ENCODE measurements at regions not wholly inside any gene's neighbourhood (a gene's known extent, or its start where the extent isn't known, plus 50 kb on each side); places are given as distances from the start of the nearest gene placed in this dataset.
"Not testable (repeated sequence)": the region's sequence is repeated elsewhere in the genome, so short reads cannot be mapped to it uniquely, and the experiment has no call there.

DNA sequence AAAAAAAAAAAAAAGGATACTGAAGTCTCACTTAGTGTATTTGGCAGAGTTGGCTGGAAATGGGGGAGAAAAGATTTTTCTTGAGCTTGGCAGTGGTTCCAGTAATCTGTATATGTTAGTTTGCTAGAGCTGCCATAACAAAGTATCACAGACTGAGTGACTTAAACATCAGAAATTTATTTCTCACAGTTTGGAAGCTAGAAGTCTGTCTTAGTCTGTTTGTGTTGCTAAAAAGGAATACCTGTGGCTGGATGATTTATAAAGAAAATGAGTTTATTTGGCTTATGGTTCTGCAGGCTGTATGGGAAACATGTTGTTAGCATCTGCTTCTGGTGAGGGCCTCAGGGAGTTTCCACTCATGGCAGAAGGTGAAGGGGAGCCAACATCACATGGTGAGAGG, 89.6 kb upstream of the CEP78 start:
- no peak for DNase-seq (ENCODE audit: low read depth, low spot score)
- no peak overlapping the region for H3K27ac ChIP-seq
- no peak overlapping the region for H3K9ac ChIP-seq (ENCODE audit: insufficient read length)
- H3K4me3 ChIP-seq, result no peak overlapping the region
- TF ChIP-seq EZH2 (IDR thresholded peaks at IDR 0.05), result no peak
- TF ChIP-seq FOXP2 (optimal IDR thresholded peaks at IDR 0.05; ENCODE audit: control extremely low read depth, extremely low read length, insufficient read depth), result no peak
- no peak for TF ChIP-seq POLR2AphosphoS5 (IDR thresholded peaks at IDR 0.05; ENCODE audit: borderline replicate concordance, low read depth, low read length)
- no peaks in the 10 kb centered on the region for H3K36me3 ChIP-seq (ENCODE audit: insufficient read depth, low read length)
- no peaks in the 10 kb centered on the region for H3K9me3 ChIP-seq (ENCODE audit: low read depth, low read length)

DNA sequence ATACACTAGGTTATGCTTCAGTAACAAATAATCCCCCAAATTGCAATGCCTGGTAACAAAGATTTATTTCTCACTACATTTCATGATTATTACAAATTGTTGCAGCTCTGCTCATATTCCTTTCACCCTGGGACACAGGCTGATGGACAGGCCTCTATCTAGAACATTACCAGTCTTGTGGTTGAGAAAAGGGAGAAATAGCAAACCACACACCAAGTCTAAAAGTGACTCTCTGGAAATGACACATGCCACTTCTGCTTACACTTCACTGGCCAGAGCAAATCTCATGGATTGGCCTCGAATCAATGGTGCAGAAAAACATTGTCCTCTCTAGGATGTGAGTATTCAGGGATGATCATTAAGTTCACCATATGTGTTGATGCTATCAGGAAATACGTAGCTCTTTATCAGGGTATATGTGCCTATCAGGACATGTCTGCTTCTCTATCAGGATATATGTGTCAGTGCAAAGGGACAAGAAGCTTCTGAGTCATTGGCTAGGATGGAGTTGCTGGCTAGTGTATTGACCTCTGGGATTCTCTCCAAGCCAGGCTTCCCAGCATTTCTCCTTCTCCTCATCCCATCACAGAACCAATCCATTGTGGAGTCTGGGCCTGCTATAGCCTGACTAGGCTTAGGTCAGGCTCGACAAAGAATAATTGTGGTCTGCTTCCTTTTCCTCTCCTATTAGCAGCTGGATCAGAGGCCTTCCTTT, 91.1 kb upstream of the CEP78 start:
- no peak overlapping the region for H3K4me3 ChIP-seq
- no peak overlapping the region for H3K27ac ChIP-seq

DNA sequence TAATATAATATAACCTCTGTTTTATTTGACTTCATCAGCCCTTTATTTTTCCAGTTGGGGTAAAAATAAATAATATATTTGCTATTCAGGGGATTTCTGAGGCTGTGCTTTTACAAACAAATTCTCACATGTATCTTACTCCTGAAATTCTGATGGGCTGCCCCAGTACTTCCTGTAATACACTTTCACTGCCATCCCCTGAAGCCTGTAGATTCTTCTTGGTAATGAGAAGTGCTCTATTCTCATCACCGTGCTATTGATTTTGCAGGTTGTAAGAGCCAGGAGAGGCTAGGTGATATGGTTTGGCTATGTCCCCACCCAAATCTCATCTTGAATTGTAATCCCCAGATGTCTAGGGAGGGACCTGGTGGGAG, 91.9 kb upstream of the CEP78 start:
- Histone ChIP-seq H3K36me3 (ENCODE audit: insufficient read depth, low read length) (no peaks in the 10 kb centered on the region), H3K9ac (ENCODE audit: insufficient read length) (no peak overlapping the region), H3K27ac (no peak overlapping the region), H3K9me3 (ENCODE audit: low read depth, low read length) (no peaks in the 10 kb centered on the region), H3K4me3 (no peak overlapping the region)
- TF ChIP-seq FOXP2 (optimal IDR thresholded peaks at IDR 0.05; ENCODE audit: control extremely low read depth, extremely low read length, insufficient read depth) (no peak), POLR2AphosphoS5 (IDR thresholded peaks at IDR 0.05; ENCODE audit: borderline replicate concordance, low read depth, low read length) (no peak), EZH2 (IDR thresholded peaks at IDR 0.05) (no peak)
- no peak for DNase-seq (ENCODE audit: low read depth, low spot score)

More for the DNA sequence above, 91.1 kb upstream of the CEP78 start:
- TF ChIP-seq FOXP2 (optimal IDR thresholded peaks at IDR 0.05; ENCODE audit: control extremely low read depth, extremely low read length, insufficient read depth) (no peak), EZH2 (IDR thresholded peaks at IDR 0.05) (no peak), POLR2AphosphoS5 (IDR thresholded peaks at IDR 0.05; ENCODE audit: borderline replicate concordance, low read depth, low read length) (no peak)
- Histone ChIP-seq H3K36me3 (ENCODE audit: insufficient read depth, low read length) (no peaks in the 10 kb centered on the region), H3K9ac (ENCODE audit: insufficient read length) (no peak overlapping the region), H3K9me3 (ENCODE audit: low read depth, low read length) (no peaks in the 10 kb centered on the region)
- no peak for DNase-seq (ENCODE audit: low read depth, low spot score)

DNA sequence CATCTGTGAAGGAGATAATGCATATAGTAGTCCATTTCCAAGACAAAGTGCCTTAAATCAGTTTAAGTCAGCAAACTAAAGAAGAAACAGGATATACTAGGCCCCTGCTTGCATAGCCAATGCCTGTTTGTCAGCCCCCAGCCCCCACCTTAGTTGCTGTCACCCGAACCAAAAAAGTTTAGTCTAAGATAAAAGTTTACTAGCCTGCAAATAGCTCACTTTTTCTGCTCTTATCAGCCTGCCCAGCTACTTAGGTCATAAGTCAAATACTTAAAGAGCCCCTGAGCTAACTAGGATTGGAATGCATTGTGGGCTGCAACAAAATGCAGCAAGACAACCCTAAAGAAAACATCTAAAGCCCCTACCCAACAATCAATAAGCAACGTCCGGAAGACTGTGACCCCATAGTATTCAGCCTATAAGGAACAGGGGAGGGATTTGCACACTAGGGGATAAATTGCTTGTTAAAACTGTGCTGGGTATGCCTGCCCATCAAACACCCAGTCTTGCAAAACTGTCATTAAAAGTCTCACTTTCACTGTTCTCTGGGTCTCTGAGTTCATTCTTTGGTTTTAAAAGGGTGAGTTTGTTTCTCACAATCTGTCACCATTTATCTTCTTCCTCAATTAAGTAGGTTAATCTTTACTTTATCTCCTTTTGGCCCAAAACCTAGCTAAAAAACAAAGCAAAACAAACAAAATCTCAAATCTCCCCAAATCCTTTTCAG, 92.4 kb upstream of the CEP78 start:
- no peaks in the 10 kb centered on the region for H3K9me3 ChIP-seq (ENCODE audit: low read depth, low read length)
- no peak overlapping the region for H3K27ac ChIP-seq
- H3K4me3 ChIP-seq, result no peak overlapping the region
- H3K9ac ChIP-seq (ENCODE audit: insufficient read length), result no peak overlapping the region
- no peak for DNase-seq (ENCODE audit: low read depth, low spot score)
- TF ChIP-seq FOXP2 (optimal IDR thresholded peaks at IDR 0.05; ENCODE audit: control extremely low read depth, extremely low read length, insufficient read depth) (no peak), EZH2 (IDR thresholded peaks at IDR 0.05) (no peak), POLR2AphosphoS5 (IDR thresholded peaks at IDR 0.05; ENCODE audit: borderline replicate concordance, low read depth, low read length) (no peak)
- H3K36me3 ChIP-seq (ENCODE audit: insufficient read depth, low read length), result no peaks in the 10 kb centered on the region

DNA sequence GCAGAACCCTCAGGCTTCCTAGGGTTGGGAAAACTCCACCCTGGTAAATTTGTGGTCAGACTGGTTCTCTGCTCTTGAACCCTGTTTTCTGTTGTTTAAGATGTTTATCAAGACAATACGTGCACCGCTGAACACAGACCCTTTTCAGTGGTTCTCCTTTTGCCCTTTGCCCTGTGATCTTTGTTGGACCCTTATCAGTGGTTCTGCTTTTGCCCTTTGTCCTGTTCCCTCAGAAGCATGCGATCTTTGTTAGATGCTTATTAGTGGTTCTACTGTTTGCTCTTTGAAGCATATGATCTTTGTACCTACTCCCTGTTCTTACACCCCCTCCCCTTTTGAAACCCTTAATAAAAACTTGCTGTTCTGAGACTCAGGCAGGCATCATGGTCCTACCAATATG, 93.6 kb upstream of the CEP78 start:
- DNase-seq (ENCODE audit: low read depth, low spot score); H3K27ac ChIP-seq; H3K36me3 ChIP-seq (ENCODE audit: insufficient read depth, low read length); H3K9me3 ChIP-seq (ENCODE audit: low read depth, low read length); H3K9ac ChIP-seq (ENCODE audit: insufficient read length); H3K4me3 ChIP-seq: not testable (repeated sequence)

DNA sequence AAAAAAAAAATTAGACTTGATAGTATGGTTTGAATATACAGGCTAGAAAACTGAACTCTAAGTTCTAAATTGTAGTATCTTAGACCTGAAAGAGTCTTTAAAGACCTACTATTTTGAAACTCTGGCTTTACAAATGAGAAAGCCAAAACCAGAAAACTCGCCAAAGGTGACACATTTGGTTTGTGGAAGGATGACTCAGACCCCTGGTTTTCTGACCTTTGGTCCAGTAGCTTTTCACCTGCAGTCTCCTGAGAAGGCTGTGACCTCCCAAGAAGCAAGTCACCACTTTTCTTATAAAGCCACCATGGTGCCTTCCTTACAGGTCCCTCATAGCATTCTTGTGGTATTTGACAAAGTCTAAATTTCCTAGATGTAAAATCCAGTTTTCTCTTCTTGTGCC, 102.1 kb upstream of the CEP78 start:
- H3K36me3 ChIP-seq (ENCODE audit: insufficient read depth, low read length), result no peaks in the 10 kb centered on the region
- no peak overlapping the region for H3K9ac ChIP-seq (ENCODE audit: insufficient read length)
- TF ChIP-seq EZH2 (IDR thresholded peaks at IDR 0.05) (no peak), FOXP2 (optimal IDR thresholded peaks at IDR 0.05; ENCODE audit: control extremely low read depth, extremely low read length, insufficient read depth) (no peak), POLR2AphosphoS5 (IDR thresholded peaks at IDR 0.05; ENCODE audit: borderline replicate concordance, low read depth, low read length) (no peak)
- H3K9me3 ChIP-seq (ENCODE audit: low read depth, low read length), result no peaks in the 10 kb centered on the region
- no peak overlapping the region for H3K4me3 ChIP-seq
- no peak overlapping the region for H3K27ac ChIP-seq
- DNase-seq (ENCODE audit: low read depth, low spot score), result no peak

DNA sequence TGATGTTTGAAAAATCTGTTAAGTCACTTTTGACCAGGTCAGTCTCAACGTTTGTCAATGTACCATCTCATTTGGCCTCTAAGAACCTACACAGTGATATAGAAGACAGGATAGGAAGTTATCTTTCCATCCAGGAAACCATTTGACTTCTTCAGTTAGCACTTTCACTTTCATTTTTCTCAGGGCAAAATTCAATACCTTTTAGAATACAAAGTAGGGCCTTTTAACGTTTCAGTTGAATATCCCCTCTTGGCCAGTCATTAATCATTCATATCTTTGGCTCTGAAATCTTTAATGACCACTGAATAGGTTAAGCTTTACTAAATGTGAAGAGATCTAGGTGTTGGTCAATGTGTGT, 101.1 kb upstream of the GNAQ start:
- no peak overlapping the region for H3K27ac ChIP-seq
- H3K9ac ChIP-seq (ENCODE audit: insufficient read length), result no peak overlapping the region
- peak overlapping the region; percentile 5; the same call in 1 of the 2 replicates for H3K4me3 ChIP-seq
- TF ChIP-seq EZH2 (IDR thresholded peaks at IDR 0.05), result no peak
- no peak for TF ChIP-seq POLR2AphosphoS5 (IDR thresholded peaks at IDR 0.05; ENCODE audit: borderline replicate concordance, low read depth, low read length)
- TF ChIP-seq FOXP2 (optimal IDR thresholded peaks at IDR 0.05; ENCODE audit: control extremely low read depth, extremely low read length, insufficient read depth), result no peak
- H3K36me3 ChIP-seq (ENCODE audit: insufficient read depth, low read length), result no peaks in the 10 kb centered on the region
- DNase-seq (ENCODE audit: low read depth, low spot score), result no peak
- no peaks in the 10 kb centered on the region for H3K9me3 ChIP-seq (ENCODE audit: low read depth, low read length)

DNA sequence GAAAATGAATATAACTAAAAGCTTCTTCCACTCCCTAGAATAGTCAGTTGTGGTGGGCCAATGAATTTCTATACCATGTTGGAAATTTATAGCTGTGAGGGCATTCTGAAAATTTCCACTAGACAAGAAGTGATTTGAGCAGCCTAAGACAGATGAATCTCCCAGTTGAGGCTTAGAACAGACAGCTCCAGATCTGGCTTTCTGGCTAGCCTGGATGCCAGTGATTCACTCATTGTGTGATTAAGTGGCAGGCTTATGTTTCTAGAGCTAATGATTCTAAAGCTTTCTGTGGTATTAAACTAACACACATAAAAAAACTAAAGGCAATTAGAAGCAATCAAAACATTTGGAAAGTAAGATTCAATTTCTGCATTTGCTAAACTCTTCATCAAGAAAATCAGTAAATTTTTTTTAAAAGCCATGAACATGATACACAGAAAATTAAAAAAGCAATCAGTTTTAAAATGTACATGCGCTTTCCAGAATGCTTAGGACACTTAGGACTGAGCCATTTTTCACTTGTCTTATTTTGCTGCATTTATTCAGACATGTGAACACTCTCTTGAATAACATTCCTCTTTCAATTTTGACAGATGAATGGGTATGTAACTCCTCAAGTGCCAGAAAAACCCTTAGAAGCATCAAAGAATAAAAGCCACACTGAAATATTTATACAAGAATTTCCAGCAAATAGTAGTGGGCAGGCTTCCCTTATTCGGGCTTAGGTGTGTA, 100.5 kb upstream of the GNAQ start:
- no peaks in the 10 kb centered on the region for H3K9me3 ChIP-seq (ENCODE audit: low read depth, low read length)
- no peak for TF ChIP-seq FOXP2 (optimal IDR thresholded peaks at IDR 0.05; ENCODE audit: control extremely low read depth, extremely low read length, insufficient read depth)
- H3K36me3 ChIP-seq (ENCODE audit: insufficient read depth, low read length), result no peaks in the 10 kb centered on the region
- no peak overlapping the region for H3K27ac ChIP-seq
- DNase-seq (ENCODE audit: low read depth, low spot score), result no peak
- peak overlapping the region; percentile 5; the same call in 1 of the 2 replicates for H3K4me3 ChIP-seq
- no peak overlapping the region for H3K9ac ChIP-seq (ENCODE audit: insufficient read length)

Measured in SK-N-MC (cell line).